GF-D8 (cell line): ENCODE measurements at regions not wholly inside any gene's neighbourhood (a gene's known extent, or its start where the extent isn't known, plus 50 kb on each side); places are given as distances from the start of the nearest gene placed in this dataset.
"Not testable (repeated sequence)": the region's sequence is repeated elsewhere in the genome, so short reads cannot be mapped to it uniquely, and the experiment has no call there.

Source experiments
- DNase-seq: peaks from one replicate; lab custom pipeline; 2025; lab: John Stamatoyannopoulos, UW

DNA sequence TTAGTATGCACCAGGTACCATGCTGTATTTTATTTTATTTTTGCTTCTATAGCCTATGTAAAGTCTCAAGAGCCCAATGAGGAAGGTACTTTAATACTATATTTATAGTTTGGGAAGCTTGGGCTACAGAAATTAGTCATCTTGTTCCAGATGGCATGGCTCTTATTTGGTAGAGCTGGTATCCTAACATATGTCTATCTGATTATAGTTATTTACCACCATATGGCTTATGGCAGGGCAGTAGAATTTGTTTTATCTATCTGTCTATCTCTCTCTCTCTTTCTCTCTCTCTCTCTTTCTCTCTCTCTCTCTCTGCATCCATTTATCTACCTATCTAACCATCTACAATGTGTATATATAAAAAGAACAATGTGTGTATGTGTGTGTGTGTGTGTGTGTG lies 1293.7 kb upstream of the SLC39A10 start:
- DNase-seq, result no peak

DNA sequence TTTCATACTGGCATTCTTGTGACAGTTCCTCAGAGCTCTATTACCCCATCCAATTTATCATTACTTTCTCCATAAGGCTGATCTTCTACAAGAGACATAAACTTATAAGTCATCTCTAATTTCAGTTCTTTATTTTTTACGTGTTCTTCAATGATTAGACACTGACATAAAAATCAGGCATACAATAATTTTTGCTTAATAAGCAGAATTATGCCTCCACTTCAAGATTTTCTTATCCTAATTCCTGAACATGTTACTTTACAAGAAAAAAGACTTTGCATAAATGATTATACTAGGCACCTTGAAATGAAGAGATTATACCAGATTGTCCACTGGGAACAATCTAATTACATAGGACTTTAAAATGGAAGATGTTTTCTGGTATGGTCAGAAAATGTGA lies 1304.5 kb upstream of the SLC39A10 start:
- no peak for DNase-seq

DNA sequence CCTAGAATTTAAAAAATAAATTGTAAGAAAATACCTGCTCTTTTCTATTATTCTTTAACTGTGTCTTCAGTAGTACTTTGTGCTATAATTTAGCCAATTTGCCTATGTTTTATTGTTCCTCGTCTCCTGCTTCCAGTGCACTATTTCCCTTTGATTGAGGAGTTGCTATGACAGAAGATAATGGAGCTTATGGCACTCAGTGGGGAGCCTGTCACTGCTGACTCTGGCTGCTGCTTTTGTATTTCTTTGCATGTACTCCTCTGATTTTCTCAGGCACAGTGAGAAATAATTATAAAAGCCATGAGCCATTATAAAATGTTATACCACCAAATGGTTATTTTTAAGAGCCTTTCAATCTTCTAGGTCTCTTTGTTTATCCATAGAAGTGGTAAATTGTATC lies 1310.8 kb upstream of the SLC39A10 start:
- no peak for DNase-seq

DNA sequence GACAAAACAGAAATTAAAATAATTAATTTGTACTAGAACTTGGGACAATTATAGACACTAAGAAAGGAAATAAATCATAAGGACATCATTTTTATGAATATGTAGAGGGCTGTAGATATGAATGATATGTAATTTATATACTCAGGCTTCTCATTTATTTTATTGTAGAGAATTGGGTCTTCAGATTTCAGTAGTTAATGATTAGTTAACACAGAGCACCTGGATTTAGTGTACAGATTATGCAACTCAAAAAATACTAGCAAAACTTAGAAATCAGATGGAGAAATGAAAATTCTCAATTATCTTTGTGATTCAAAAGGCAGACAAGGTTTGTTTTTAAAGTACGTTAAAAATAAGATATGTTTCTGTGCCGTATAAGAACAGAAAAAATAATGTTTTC lies 1311.7 kb upstream of the SLC39A10 start:
- no peak for DNase-seq

DNA sequence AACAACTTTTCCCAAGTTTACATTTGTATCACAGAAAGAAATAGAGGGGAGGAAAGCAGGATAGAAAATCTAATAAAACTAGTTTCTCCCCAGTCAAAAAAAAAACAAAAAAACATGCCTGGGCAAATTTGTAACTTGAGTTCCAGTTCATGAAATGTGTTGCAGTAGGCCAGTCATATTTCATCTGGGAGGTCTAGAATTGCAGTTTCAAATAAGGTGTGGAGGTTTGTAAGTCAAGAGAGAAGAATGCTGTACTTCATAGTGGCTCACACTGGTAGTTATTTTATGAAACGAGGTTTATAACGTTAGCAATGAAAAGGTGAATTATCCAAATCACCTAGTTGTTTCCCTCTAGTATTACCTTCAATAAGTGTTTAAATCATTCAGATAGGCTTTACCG lies 1313.9 kb upstream of the SLC39A10 start:
- DNase-seq, result no peak

DNA sequence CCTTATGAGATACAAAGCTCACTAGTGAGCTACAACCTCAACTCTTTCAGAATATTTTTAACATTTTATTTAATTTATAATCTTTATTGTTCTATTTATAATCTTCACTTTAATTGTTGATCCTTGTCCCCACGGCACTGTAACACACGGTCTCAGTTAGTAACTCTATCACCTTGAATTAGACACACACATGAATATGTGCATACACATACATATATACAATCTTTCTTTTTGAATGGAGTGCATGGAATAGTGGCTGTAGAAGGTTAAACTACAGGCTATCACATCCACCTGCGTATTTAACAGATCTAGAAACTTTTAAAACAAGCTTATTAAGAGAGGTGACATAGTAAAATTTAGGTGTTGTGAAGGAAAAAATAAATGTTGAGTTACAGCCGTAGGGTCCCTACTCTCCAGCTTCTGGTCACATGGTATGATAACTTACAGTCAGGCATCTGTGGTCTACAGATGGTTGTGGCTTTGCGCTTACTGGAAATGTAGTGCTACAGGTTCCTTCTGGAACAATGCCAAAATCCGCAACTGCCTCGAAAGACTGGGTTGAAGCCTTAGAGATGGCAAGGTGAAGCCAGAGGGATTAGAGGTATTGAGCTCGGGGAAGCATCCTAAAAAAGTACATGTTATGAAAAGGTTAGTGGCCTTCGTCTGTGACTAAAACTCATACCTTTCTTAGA lies 1324.1 kb upstream of the SLC39A10 start:
- no peak for DNase-seq

DNA sequence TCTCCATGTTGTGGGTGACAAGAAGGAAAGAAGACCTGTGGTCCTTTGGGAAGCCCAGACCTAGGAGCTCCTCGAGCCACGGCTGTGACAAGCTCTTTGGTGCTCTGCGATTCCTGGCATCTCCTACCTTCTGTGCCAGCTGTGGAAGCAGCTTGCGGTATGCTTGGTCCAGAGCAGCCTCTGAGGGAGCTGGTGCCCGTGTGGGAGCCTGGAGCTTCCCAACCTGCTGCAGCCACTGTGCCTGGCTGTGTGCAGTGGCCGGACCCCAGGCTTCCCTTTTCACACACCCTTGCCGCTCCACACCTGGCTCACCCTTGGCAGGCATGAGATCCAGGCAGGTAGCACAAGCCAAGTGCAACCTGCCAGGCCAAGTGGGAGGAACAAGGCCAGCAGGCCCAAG lies 1328.6 kb upstream of the SLC39A10 start:
- no peak for DNase-seq

DNA sequence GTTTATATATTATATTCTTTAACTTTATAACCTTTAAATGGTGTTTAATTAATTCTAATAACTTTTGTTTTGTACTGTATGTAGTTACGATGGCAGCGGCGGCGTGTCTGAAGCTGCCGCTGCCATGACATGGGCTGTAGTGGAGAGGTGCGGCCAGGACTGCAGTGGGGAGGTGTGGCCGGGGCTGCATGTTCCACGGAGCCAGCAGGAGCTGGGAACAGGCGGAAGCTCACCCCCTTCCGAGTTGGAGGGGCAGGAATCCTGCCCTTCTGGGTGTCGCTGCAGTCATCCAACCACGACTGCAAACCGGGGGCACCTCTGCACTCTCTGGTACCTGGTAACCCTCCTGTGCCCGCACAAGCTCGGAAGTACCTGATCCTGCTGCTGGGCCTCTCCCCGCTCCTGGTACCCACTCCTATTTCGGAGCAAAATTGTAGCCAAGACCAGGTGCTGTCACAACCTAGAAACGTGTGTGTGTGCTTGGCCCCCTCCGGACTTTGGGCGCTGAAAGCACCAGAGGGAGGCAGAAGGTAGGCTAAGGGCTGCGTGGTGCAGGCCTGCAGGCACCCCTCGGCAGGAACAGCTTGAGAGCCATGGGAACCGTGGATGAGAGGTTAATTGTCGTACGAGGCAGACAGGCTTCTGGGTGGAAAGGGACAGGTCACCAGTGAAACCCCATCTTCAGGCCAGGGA lies 1329.7 kb upstream of the SLC39A10 start:
- no peak for DNase-seq

DNA sequence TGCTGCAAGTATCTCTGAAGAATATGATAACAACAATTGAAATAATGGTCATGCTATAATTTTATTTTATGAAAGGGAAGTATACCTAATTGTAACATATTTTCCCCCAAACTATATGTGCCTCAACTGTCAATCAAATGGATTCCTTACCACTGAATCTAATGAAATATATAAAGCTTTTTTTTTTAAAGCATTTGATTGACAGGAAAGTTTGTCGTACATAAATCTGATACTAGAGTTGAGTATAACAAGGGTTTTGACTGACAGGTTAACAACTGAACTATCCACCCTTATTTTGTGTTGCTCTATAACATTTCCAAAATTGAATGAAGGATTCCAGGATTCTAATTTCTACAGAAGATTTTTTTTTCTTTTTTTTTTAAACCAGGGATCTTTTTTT lies 1333.3 kb upstream of the SLC39A10 start:
- DNase-seq, result no peak

DNA sequence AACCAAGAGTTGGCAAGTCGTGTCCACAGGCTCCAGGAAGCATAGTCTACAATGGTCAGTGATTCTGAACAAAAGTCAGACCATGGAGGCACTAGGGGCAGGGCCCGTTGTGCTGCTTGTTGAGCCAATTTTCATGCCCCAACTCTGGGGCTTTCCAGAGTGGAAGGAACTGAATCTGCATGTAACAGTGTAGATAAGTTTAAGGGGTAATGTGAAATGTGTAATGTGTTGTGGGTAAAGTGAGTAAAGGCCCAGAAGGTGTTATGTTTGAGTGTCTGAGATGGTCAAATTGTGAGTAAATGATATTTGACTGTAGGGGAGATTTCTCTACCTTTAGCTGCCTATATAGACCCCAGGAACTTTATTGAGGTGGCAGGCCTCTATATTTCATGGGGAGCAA lies 1336.5 kb upstream of the SLC39A10 start:
- DNase-seq, result no peak

DNA sequence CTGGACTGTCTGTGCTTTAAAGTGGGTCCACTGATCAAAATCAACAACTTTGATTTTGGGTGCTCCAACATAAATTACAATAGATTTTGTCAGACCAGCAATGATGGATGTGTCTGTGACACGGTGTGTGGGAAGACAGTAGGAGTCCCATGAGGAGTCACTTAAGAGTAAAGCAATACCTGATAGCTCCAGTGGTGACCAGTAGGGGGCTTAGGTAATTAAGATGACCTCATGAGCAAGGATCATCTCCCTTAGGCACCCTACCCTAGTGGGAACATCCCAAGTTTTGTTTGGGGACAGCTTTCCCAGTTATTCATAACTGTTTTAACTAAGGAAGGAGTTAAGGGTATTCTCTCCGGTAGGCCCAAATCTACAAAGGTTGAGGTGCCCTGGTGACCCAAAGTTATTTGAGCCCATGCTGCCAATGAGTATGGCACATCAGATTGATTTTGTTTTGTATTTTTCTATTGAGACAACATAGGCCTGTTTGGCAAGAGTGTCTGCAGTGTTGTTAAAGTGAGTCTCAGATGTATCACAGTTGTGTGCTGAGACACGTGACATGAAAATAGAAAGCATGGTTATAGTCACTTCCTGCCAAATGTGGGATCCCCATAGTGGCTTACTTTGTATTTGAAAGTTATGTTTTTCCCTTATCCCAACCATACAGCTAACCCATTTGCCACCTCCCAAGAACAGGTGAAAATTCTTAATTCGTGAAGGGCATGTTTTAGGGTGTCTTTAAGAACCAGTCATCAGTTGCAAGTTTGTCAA lies 1337.6 kb upstream of the SLC39A10 start:
- DNase-seq, result no peak

DNA sequence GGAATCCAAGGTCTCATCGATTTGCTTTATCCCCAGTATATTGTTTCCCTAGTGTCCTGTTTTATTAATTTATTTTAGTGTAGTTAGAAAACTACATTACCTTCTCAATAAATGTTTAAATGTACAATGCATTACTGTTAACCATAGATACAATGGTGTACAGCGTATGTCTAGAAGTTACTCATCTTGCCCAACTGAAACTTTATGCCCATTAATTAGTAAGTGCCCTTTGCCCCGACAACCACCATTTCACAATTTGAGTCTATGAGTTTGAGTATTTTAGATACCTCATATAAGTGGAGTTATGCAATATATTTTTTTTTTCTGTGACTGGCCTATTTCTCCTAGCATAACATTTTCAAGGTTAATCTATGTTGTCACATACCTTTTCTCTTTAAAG lies 1343.0 kb upstream of the SLC39A10 start:
- DNase-seq, result no peak

DNA sequence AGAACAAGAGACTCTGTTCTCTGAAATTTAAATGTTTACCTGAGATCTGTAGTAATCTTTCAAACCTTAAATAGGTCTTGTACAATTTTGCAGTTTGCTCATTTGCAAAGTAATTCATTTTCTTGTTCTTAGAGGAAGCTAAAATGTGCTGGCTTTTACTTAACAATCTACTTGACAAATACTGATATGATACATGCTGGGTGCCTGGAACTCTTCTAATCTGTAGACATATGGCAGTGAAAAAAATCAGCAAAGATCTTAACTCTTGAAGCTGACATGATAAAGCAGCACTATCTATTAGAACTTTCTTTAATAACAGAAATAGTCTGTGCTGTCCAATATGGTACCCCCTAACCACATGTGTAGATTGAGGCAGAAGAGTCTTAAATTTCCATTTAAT lies 1352.8 kb upstream of the SLC39A10 start:
- no peak for DNase-seq

DNA sequence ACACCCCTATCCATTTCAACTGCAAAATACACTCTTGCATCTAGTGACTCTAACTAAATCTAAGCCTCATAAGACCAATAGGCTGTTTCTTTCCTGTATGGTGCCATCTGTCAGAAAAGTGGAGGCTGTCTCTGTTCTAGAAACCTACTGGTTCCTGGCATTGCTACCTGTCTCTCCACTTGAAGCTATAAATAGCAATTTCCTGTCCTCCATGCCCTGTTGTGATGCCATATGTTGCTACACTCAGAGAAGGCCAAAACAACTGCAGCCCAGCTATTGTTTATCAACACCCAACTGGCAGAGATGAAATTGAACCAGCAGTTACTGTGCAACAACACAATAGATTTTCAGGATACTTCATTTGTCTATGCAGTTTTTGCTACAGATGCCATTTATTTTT lies 1355.1 kb upstream of the SLC39A10 start:
- DNase-seq, result no peak

DNA sequence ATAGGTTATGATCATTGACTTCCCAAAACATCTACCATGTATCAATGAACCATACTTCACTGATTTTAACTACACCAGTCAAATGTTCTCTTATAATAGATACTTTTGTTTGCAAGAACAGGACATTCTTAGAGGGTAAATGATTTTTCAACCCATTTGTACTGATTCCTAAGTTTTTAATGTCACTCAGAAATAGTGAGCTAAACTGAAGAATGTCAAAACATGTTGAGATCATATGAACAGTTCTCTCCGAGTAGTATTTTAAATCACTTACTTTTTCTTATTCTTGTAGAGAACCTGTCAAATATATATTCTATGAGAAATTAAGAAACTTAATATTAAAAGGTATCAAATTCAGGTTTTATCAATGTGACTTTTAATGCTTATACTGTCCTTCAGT lies 1362.9 kb upstream of the SLC39A10 start:
- DNase-seq, result no peak

DNA sequence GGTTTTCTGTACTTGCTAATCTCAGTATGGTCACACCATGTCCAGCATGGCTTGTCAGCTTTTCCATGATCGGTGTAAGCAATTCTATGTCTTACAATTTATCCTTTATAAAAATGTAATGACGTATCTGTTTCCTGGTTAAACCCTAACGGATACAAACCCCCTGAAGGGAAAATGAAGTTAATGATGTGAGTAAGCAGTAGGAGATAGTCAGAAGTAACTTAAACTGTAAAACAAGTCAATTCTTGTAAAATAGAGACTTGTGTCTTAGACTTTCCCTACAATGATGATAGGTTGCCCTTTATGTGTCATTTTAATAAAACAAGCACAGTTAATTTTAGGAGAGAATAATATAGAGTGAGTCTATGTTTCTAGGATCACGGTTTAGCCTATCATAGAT lies 1365.9 kb upstream of the SLC39A10 start:
- DNase-seq, result no peak

DNA sequence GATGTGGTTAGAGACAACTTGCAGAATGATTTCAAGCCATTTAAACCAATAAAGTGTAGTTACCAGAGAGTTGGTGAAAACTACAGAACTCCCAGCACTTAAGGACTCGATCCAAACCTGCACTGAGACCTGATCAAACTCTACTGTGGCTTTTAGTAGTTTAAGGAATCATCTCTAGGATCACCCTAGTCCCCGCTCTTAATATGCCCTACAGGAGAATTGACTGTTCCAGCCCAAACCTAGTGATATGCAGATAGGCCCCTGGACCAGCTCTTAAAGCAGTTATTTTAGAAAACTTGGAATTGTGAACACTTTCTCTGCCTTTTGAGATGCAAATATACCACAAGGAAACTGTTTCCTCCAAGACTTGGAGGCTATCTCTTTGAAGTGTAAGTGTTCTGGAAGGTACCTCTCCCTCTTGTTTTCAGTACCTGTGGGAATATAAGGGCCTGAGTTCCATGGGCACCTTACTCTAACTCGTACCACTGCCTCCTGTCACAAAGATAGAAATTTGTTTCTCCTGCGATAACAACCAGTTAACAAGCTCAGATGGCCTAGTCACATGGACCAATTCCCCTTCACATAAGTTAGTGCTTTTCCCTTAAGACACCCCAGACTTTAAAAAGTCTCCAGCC lies 1367.2 kb upstream of the SLC39A10 start:
- DNase-seq, result no peak

DNA sequence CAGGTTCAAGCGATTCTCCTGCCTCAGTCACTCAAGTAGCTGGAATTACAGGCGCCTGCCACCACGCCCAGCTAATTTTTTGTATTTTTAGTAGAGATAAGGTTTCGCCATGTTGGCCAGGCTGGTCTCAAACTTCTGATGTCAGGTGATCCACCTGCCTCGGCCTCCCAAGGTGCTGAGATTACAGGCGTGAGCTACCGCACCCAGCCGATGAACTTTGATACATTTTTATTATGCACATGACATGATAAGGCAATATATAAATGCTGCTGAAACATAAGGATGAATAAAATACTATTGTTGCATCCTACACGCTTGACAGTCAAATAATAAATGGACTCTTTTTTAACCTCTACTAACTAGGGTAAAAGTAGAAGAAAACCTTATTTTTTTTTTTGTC lies 1380.4 kb upstream of the SLC39A10 start:
- DNase-seq, result not testable (repeated sequence)

DNA sequence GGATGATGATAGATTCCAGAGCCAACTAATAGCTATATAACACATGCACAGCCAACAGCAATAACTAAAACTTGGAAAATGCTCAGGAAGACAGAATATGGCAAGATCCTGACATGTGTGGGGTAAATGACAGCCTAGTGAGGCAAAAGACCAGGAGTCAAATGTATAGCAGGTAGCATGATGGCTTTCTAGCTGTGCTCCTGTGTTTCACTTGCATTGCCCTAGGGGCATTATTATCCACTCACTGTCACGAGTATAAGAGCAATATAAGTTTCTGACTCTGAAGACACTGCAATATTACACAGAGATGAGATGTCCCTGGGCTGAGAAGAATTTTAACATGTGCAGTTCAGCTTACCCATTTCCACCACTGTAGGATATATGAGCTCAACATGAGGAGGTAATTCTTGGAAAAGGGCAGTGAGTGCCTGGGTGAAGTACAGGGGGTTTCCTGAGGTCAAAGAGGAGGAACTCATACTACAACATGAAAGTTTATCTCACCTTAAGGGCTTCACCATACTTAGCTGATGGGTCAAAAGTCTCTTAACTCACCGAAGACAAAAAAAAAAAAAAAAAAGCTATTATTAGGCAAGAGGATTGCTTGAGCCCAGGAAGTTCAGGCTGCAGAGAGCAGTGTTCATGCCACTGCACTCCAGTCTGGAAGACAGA lies 1385.6 kb upstream of the SLC39A10 start:
- DNase-seq, result no peak

DNA sequence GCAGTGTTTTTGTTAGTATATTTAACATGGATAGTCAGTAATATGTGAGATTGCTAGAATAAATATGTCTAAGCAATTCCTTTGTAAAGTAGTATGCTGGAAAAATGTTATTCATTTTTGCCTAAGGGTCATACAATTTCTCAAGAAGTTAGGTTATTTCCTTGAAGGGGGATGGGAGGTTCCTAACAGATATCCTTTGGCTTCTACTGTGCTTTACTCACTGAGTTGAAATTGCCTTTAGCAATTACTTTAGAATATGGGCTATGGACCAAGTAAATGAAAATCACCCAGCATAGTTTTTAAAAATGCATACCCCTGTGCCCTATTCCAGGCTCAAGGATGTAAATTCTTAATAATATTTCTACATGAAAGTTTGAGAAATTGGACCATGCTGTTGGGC lies 1386.4 kb upstream of the SLC39A10 start:
- no peak for DNase-seq

DNA sequence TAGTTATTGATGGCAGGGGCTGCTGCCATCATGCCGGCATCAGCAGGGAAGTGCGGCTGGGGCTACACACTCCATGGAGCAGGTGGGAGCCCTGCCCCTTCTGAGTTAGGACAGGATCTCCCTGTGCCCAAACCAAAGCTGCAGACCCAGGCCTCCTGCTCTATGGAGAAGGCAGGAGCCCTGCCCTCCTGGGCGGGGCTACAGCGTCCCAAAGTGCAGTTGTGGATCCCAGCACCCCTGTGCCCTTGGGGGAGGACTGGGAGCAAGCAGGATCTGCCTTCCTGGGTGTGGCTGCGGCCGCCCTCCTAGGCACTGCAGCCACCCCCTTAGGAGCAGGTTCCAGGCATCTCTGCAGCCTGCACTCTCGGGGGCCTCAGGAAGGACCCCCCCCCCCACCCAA lies 1392.4 kb upstream of the SLC39A10 start:
- no peak for DNase-seq

DNA sequence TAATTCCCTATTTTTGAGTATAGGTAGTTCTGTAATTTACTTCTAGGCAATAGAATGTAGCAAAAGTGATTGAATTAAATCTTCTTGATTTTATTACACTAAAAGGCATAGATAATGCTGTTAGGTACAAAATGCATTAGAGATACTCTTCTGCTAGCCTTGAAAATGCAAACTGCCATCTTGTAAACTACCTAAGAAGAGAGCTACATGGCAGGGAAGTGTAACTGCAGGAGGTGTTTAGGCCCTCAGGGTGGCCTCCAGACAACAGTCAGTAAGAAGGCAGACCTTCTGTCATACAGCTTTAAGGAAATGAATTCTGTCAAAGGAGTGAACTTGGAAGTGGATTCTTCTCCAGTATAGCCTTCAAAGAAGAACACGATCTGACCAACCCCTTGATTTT lies 1396.8 kb upstream of the SLC39A10 start:
- DNase-seq, result no peak
